ENCODE measurements at regions not wholly inside any gene's neighbourhood (a gene's known extent, or its start where the extent isn't known, plus 50 kb on each side); places are given as distances from the start of the nearest gene placed in this dataset.

DNA sequence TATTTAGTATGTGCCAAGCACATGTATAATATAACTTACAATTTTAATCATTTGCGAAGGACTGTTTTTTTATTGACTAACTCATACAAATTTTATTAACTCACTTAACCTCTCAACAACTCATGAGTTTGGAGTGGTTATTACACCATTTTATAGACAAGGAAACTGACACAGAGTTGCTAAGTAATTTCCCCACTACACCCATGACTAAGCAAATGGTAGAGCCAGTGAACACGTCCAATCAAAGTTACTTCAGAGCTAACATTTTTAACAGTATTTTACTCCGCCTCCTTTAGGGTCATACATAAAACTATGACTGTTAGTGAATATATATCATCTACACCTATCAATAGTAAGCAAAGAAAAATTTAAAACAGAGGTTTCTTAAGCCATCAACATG, 556.7 kb upstream of the FSIP2 start:
- H3K27ac Mint-ChIP-seq = no peak overlapping the region
- no CpG with 5 or more reads among the region's 3 CpGs for WGBS (ENCODE audit: extremely low coverage, insufficient read length, low lambda C conversion rate)
- H3K36me3 Mint-ChIP-seq (ENCODE audit: insufficient read depth in 1 of 3, low read depth in 3 of 3) = no peaks in the 10 kb centered on the region

More for the DNA sequence above, 556.7 kb upstream of the FSIP2 start:
- no peaks in the 10 kb centered on the region for H3K23me2 ChIP-seq (ENCODE audit: insufficient read length, low read depth, low read length, poor library complexity, severe bottlenecking)
- H3K79me2 ChIP-seq (ENCODE audit: insufficient read depth, low read length) = no peaks in the 10 kb centered on the region
- no peak overlapping the region for H4K5ac ChIP-seq (ENCODE audit: insufficient read length, low read depth, low read length)
- H4K8ac ChIP-seq (replicated peaks; ENCODE audit: insufficient read length, low read depth, low read length) = no peak overlapping the region
- H3K4me1 ChIP-seq (ENCODE audit: insufficient read depth, low read length) = no peaks in the 10 kb centered on the region
- no peak overlapping the region for H3K23ac ChIP-seq (ENCODE audit: insufficient read length, low read depth, low read length)
- Mint-ChIP-seq H3K4me1 (no peaks in the 10 kb centered on the region), H3K4me3 (no peak overlapping the region), H3K9me3 (no peaks in the 10 kb centered on the region), H3K27me3 (ENCODE audit: low read depth) (no peaks in the 10 kb centered on the region)
- no peak overlapping the region for H2BK20ac ChIP-seq (ENCODE audit: low read depth, low read length, poor library complexity, severe bottlenecking)
- H3K79me1 ChIP-seq (ENCODE audit: insufficient read depth, low read depth, low read length, poor library complexity, severe bottlenecking) = no peaks in the 10 kb centered on the region
- no peak overlapping the region for H3K14ac ChIP-seq (ENCODE audit: insufficient read depth, low read length)
- H4K91ac ChIP-seq (ENCODE audit: insufficient read length, low read depth, low read length) = no peak overlapping the region
- H4K20me1 ChIP-seq (ENCODE audit: control insufficient read depth, insufficient read depth, insufficient read length) = no peaks in the 10 kb centered on the region
- no peaks in the 10 kb centered on the region for H3K9me3 ChIP-seq (ENCODE audit: control insufficient read depth, low read depth, low read length)
- no peak overlapping the region for H3K56ac ChIP-seq (ENCODE audit: insufficient read length, low read depth, low read length)
- no peak overlapping the region for H3K18ac ChIP-seq (ENCODE audit: insufficient read length, low read depth, low read length)
- H3K27ac ChIP-seq (ENCODE audit: insufficient read length, low read depth, low read length) = no peak overlapping the region
- no peaks in the 10 kb centered on the region for H3K27me3 ChIP-seq (ENCODE audit: insufficient read depth, low read length)
- no peak overlapping the region for H2BK15ac ChIP-seq (ENCODE audit: low read depth, low read length)
- no peak for DNase-seq
- no peak overlapping the region for H2AFZ ChIP-seq (ENCODE audit: low read length)
- no peak overlapping the region for H2AK5ac ChIP-seq (ENCODE audit: insufficient read length, low read length)
- no peak overlapping the region for H3T11ph ChIP-seq (ENCODE audit: low read length)
- TF ChIP-seq, protein P1, sequence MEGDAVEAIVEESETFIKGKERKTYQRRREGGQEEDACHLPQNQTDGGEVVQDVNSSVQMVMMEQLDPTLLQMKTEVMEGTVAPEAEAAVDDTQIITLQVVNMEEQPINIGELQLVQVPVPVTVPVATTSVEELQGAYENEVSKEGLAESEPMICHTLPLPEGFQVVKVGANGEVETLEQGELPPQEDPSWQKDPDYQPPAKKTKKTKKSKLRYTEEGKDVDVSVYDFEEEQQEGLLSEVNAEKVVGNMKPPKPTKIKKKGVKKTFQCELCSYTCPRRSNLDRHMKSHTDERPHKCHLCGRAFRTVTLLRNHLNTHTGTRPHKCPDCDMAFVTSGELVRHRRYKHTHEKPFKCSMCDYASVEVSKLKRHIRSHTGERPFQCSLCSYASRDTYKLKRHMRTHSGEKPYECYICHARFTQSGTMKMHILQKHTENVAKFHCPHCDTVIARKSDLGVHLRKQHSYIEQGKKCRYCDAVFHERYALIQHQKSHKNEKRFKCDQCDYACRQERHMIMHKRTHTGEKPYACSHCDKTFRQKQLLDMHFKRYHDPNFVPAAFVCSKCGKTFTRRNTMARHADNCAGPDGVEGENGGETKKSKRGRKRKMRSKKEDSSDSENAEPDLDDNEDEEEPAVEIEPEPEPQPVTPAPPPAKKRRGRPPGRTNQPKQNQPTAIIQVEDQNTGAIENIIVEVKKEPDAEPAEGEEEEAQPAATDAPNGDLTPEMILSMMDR (conservative IDR thresholded peaks at IDR 0.05) = no peak
- no peak overlapping the region for H3K9ac ChIP-seq (ENCODE audit: extremely low read depth, insufficient read length, low read length)
- H3K4me2 ChIP-seq (ENCODE audit: insufficient read depth, insufficient read length, low read length) = no peak overlapping the region
- no peak overlapping the region for H3K4ac ChIP-seq (ENCODE audit: low read depth, low read length)
- no peak overlapping the region for H2BK12ac ChIP-seq (ENCODE audit: insufficient read length, low read depth, low read length)
- H2BK5ac ChIP-seq (ENCODE audit: insufficient read length, low read length) = no peak overlapping the region
- H2BK120ac ChIP-seq (ENCODE audit: low read depth, low read length, poor library complexity, severe bottlenecking) = no peak overlapping the region

Measured in H9 (cell line).